ENCODE measurements at regions not wholly inside any gene's neighbourhood (a gene's known extent, or its start where the extent isn't known, plus 50 kb on each side); places are given as distances from the start of the nearest gene placed in this dataset.

GRCh38 chr2:37857575-37858399 lies 67.3 kb upstream of the RMDN2 start:
- TF ChIP-seq POLR2A (IDR thresholded peaks at IDR 0.05), result no peak
- no peak for TF ChIP-seq CTCF (IDR thresholded peaks at IDR 0.05)

Data from ovary (tissue), 3 donors.